H1 (cell line): ENCODE measurements at regions not wholly inside any gene's neighbourhood (a gene's known extent, or its start where the extent isn't known, plus 50 kb on each side); places are given as distances from the start of the nearest gene placed in this dataset.

ENCODE experiments used
- CTCF ChIA-PET: fragments of 300-600 bp; sonication (Branson Sonifier 250); formaldehyde crosslinking; loops from one replicate; lab custom pipeline; 2021; ENCODE audit not compliant: partially characterized antibody; lab: Charles Lee
- POLR2A ChIA-PET: fragments of 300-600 bp; sonication (Branson Sonifier 250); formaldehyde crosslinking; loops from one replicate; lab custom pipeline; 2021; ENCODE audit warnings: inconsistent platforms; ENCODE audit not compliant: partially characterized antibody; lab: Charles Lee
- DNase-seq, 2 experiments: peaks; one replicate each; pipeline versions ENCODE4 v3.0.0 to v3.0.0-alpha.2; 2010 to 2022; ENCODE audit warnings: low spot score in 2 of 2, low read depth in 1 of 2, mixed read lengths in 1 of 2
- FAIRE-seq: peaks from 2 replicates; lab custom pipeline; 2011; peaks lifted over from hg19 to GRCh38; lab: Jason Lieb, UNC
- H2AFZ ChIP-seq: 2 replicates; pipeline ENCODE4 v1.8.1; 2012; ENCODE audit warnings: low read length, inconsistent platforms
- H2AK5ac ChIP-seq: 2 replicates; pipeline ENCODE4 v1.6.1; 2013; ENCODE audit warnings: low read depth, low read length
- H2BK120ac ChIP-seq: replicated peaks from 2 replicates; pipeline ENCODE3; 2013; ENCODE audit warnings: low read depth, low read length, inconsistent platforms
- H2BK12ac ChIP-seq: 2 replicates; pipeline ENCODE4 v1.6.1; 2013; ENCODE audit warnings: low read depth, low read length
- H2BK15ac ChIP-seq: 2 replicates; pipeline ENCODE4 v1.6.1; 2013; ENCODE audit warnings: low read length
- H2BK20ac ChIP-seq: 2 replicates; pipeline ENCODE4 v1.6.1; 2013; ENCODE audit warnings: low read length
- H2BK5ac ChIP-seq: 2 replicates; pipeline ENCODE4 v1.6.1; 2013; ENCODE audit warnings: low read depth, low read length
- H3K14ac ChIP-seq: 2 replicates; pipeline ENCODE4 v1.6.1; 2013; ENCODE audit warnings: inconsistent platforms; ENCODE audit not compliant: insufficient read length
- H3K18ac ChIP-seq: 2 replicates; pipeline ENCODE4 v1.6.1; 2013; ENCODE audit warnings: low read length; ENCODE audit errors: extremely low read depth
- H3K23ac ChIP-seq: 2 replicates; pipeline ENCODE4 v1.6.1; 2013; ENCODE audit warnings: inconsistent platforms; ENCODE audit not compliant: insufficient read length
- H3K23me2 ChIP-seq: 2 replicates; pipeline ENCODE4 v1.6.1; 2013; ENCODE audit warnings: low read depth, low read length
- H3K27ac ChIP-seq: 2 replicates; pipeline ENCODE4 v1.6.1; 2011; ENCODE audit warnings: low read depth, low read length, inconsistent platforms
- H3K27me3 ChIP-seq, 4 experiments: replicated peaks in 1 of 4; 1 replicate in 1 of 4; 2 replicates in 3 of 4; pipeline versions ENCODE4 v1.6.1 to v1.8.1; 2011 to 2013; ENCODE audit warnings: low read length in 3 of 4, mild to moderate bottlenecking in 3 of 4, inconsistent platforms in 2 of 4, mixed read lengths in 2 of 4, moderate library complexity in 1 of 4; ENCODE audit not compliant: control insufficient read depth in 3 of 4, insufficient read depth in 3 of 4; ENCODE audit errors: extremely low read depth in 1 of 4
- H3K36me3 ChIP-seq, 4 experiments: 2 replicates each; pipeline versions ENCODE4 v1.6.1 to v1.8.1; 2011 to 2013; ENCODE audit warnings: mild to moderate bottlenecking in 4 of 4, low read length in 3 of 4, moderate library complexity in 2 of 4, control low read depth in 1 of 4, inconsistent platforms in 1 of 4; ENCODE audit not compliant: insufficient read depth in 4 of 4, control insufficient read depth in 2 of 4
- H3K4ac ChIP-seq: replicated peaks from 2 replicates; pipeline ENCODE3; 2013; ENCODE audit warnings: low read length, low read depth, mixed read lengths, inconsistent platforms; ENCODE audit not compliant: insufficient read length
- H3K4me1 ChIP-seq, 4 experiments: replicated peaks in 1 of 4; 1 replicate in 1 of 4; 2 replicates in 3 of 4; pipeline versions ENCODE4 v1.6.1 to v1.8.1; 2011 to 2013; ENCODE audit warnings: low read length in 3 of 4, inconsistent platforms in 2 of 4, mixed read lengths in 1 of 4; ENCODE audit not compliant: insufficient read depth in 4 of 4, control insufficient read depth in 3 of 4
- H3K4me2 ChIP-seq, 2 experiments: 2 replicates each; pipeline versions ENCODE4 v1.6.1 to v1.8.1; 2011 to 2013; ENCODE audit warnings: low read depth in 2 of 2, low read length in 2 of 2, control low read depth in 1 of 2, inconsistent platforms in 1 of 2, mild to moderate bottlenecking in 1 of 2; ENCODE audit not compliant: insufficient read depth in 1 of 2
- H3K4me3 ChIP-seq, 4 experiments: fragments of 200-600, 300-600 bp in 1 of 4; sonication (generic), shearing (Covaris generic), sonication (Bioruptor Twin) in 1 of 4; 2 replicates each; pipeline versions ENCODE4 v1.5.1 to v1.8.1; 2011 to 2016; ENCODE audit warnings: low read length in 4 of 4, low read depth in 3 of 4, control low read depth in 2 of 4, inconsistent platforms in 2 of 4, mild to moderate bottlenecking in 2 of 4, mixed read lengths in 1 of 4, moderate library complexity in 1 of 4; ENCODE audit not compliant: insufficient read depth in 2 of 4; ENCODE audit errors: extremely low read depth in 1 of 4
- H3K56ac ChIP-seq: replicated peaks from 2 replicates; pipeline ENCODE3; 2013; ENCODE audit warnings: low read depth, mild to moderate bottlenecking, mixed read lengths, low read length, inconsistent platforms; ENCODE audit not compliant: insufficient read length
- H3K79me1 ChIP-seq: 2 replicates; pipeline ENCODE4 v1.6.1; 2013; ENCODE audit warnings: low read depth, low read length, control low read depth
- H3K79me2 ChIP-seq, 2 experiments: 2 replicates each; pipeline versions ENCODE4 v1.6.1 to v1.8.1; 2012 to 2013; ENCODE audit warnings: low read length in 2 of 2, mild to moderate bottlenecking in 2 of 2, inconsistent platforms in 1 of 2; ENCODE audit not compliant: insufficient read depth in 2 of 2, control insufficient read depth in 1 of 2
- H3K9ac ChIP-seq, 4 experiments: replicated peaks in 1 of 4; 1 replicate in 1 of 4; 2 replicates in 3 of 4; pipeline versions ENCODE4 v1.6.1 to v1.8.1; 2011 to 2013; ENCODE audit warnings: low read depth in 3 of 4, low read length in 3 of 4, control low read depth in 2 of 4, mild to moderate bottlenecking in 2 of 4, moderate library complexity in 2 of 4, inconsistent platforms in 1 of 4; ENCODE audit errors: extremely low read depth in 1 of 4
- H3K9me3 ChIP-seq, 2 experiments: 2 replicates each; pipeline versions ENCODE4 v1.6.1 to v1.8.1; 2012 to 2013; ENCODE audit warnings: mild to moderate bottlenecking in 2 of 2, moderate library complexity in 2 of 2, control low read depth in 1 of 2, inconsistent platforms in 1 of 2, low read depth in 1 of 2, low read length in 1 of 2, mixed read lengths in 1 of 2; ENCODE audit not compliant: insufficient read depth in 2 of 2
- H4K20me1 ChIP-seq, 2 experiments: replicated peaks in 1 of 2; 2 replicates each; pipeline versions ENCODE3 to v1.8.1; 2011 to 2013; ENCODE audit warnings: inconsistent platforms in 2 of 2, low read length in 2 of 2, mild to moderate bottlenecking in 1 of 2; ENCODE audit not compliant: insufficient read depth in 2 of 2, control insufficient read depth in 1 of 2
- H4K5ac ChIP-seq: 2 replicates; pipeline ENCODE4 v1.6.1; 2013; ENCODE audit warnings: low read length, low read depth, mixed read lengths, inconsistent platforms; ENCODE audit not compliant: insufficient read length
- H4K8ac ChIP-seq: 2 replicates; pipeline ENCODE4 v1.8.0; 2013; ENCODE audit warnings: mild to moderate bottlenecking, moderate library complexity, low read length, inconsistent platforms; ENCODE audit not compliant: insufficient read depth; ENCODE audit errors: extremely low read depth
- H4K91ac ChIP-seq: replicated peaks from 2 replicates; pipeline ENCODE3; 2013; ENCODE audit warnings: low read length, mixed read lengths, inconsistent platforms; ENCODE audit not compliant: insufficient read length
- BACH1 ChIP-seq: IDR thresholded peaks from 2 replicates; pipeline ENCODE4 v1.6.1; 2012; ENCODE audit warnings: low read length, improper control_type of control experiment
- CBX8 ChIP-seq: fragments of 300-800, 300-1000 bp; sonication (generic); IDR thresholded peaks from 2 replicates; pipeline ENCODE4 v1.7.1; 2016; ENCODE audit warnings: low read depth, low read length, borderline replicate concordance
- EGR1 ChIP-seq: IDR thresholded peaks from 2 replicates; pipeline ENCODE4 v1.6.1; 2011; ENCODE audit warnings: low read depth, low read length, borderline replicate concordance
- EZH2 ChIP-seq: fragments of 200-600 bp; sonication (generic); IDR thresholded peaks from 2 replicates; pipeline ENCODE4 v1.7.1; 2012; ENCODE audit warnings: low read depth, mild to moderate bottlenecking, moderate library complexity, low read length, inconsistent platforms; ENCODE audit not compliant: severe bottlenecking
- KDM4A ChIP-seq: IDR thresholded peaks from one replicate; pipeline ENCODE4 v1.7.1; 2012; ENCODE audit warnings: low read depth, mild to moderate bottlenecking, moderate library complexity, low read length, inconsistent platforms; ENCODE audit not compliant: severe bottlenecking
- POLR2AphosphoS5 ChIP-seq: IDR thresholded peaks from 2 replicates; pipeline ENCODE4 v1.6.1; 2011; ENCODE audit warnings: low read depth, low read length
- RAD21 ChIP-seq, 2 experiments: IDR thresholded peaks in 1 of 2; conservative IDR thresholded peaks in 1 of 2; 2 replicates each; pipeline ENCODE4 v1.6.1; 2011; ENCODE audit warnings: low read depth in 2 of 2, low read length in 2 of 2, improper control_type of control experiment in 1 of 2, inconsistent platforms in 1 of 2, mild to moderate bottlenecking in 1 of 2, moderate library complexity in 1 of 2
- RFX5 ChIP-seq: IDR thresholded peaks from 2 replicates; pipeline ENCODE4 v1.6.1; 2011; ENCODE audit warnings: low read depth, low read length, improper control_type of control experiment, borderline replicate concordance
- SUZ12 ChIP-seq: fragments of 200-600 bp; sonication (generic); IDR thresholded peaks from 2 replicates; pipeline ENCODE4 v1.6.1; 2012; ENCODE audit warnings: mild to moderate bottlenecking, inconsistent platforms, low read length, moderate library complexity, mixed read lengths
- TAF1 ChIP-seq: IDR thresholded peaks from 2 replicates; pipeline ENCODE4 v1.6.1; 2011; ENCODE audit warnings: mild to moderate bottlenecking, low read depth, low read length
- TAF7 ChIP-seq: optimal IDR thresholded peaks from 2 replicates; pipeline ENCODE3; 2011; ENCODE audit warnings: low read depth, mild to moderate bottlenecking, inconsistent platforms, low read length, moderate library complexity, borderline replicate concordance
- WGBS, 2 experiments: shearing (Covaris generic) in 1 of 2; methylation state at CpG; one replicate each; pipeline versions ENCODE4 v1.1.6 to v1.1.7; 2013 to 2015; ENCODE audit warnings: low lambda C conversion rate in 2 of 2, mixed read lengths in 2 of 2, inconsistent platforms in 1 of 2, low coverage in 1 of 2, missing lambda C conversion rate in 1 of 2; ENCODE audit not compliant: insufficient replicate concordance in 2 of 2, insufficient coverage in 1 of 2, insufficient read length in 1 of 2; ENCODE audit errors: extremely low coverage in 1 of 2, missing lambda C conversion rate in 1 of 2; 5-methylcytosine and 5-hydroxymethylcytosine counted together

DNA sequence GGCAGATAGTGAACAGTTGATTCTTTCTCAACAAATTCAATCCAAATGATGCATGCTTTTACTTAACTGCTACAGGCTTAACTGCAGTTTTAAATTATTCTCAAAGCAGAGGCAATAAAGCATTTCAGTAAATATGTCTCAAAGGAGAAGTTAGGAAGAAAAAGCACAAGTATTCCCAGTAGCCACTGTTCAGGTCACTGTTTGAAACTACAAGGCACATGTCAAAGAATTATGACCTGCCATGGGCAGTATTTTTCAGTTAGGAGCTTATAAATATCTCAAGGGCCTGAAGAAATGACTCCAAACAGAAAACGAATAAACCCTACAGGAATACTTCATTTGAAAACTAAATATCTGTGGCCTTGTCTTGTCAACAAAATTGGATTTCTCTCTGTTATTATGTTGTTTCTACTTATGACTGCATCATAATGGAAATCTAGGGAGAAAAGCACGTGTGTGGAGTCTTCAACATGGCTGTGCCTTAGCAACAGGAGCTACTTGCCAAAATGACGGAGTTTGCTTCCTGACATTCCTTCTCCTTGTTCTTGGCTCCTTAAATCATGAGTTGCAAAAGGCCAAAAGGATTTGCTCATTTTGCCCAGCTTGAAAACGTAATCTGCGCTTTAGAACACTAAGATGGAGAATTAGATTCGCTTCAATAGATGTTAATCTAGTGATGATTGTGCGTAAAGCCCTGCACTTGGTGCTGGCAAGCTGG lies 67.6 kb upstream of the GPR101 start:
- no peak for DNase-seq
- H3K4me3 ChIP-seq, result no peak overlapping the region
- H3K4me1 ChIP-seq, result no peaks in the 10 kb centered on the region
- H2BK120ac ChIP-seq, result no peak overlapping the region
- H2AFZ ChIP-seq, result no peak overlapping the region
- no peaks in the 10 kb centered on the region for H3K23me2 ChIP-seq
- no peaks in the 10 kb centered on the region for H3K27me3 ChIP-seq
- CTCF ChIA-PET, result no interaction called here
- no peaks in the 10 kb centered on the region for H3K79me1 ChIP-seq
- H3K27ac ChIP-seq, result no peak overlapping the region
- H3K4ac ChIP-seq, result no peak overlapping the region
- no peak for FAIRE-seq
- H3K79me2 ChIP-seq, result no peaks in the 10 kb centered on the region
- no peak overlapping the region for H2BK20ac ChIP-seq
- H4K8ac ChIP-seq, result no peak overlapping the region
- H2AK5ac ChIP-seq, result no peak overlapping the region
- H2BK15ac ChIP-seq, result no peak overlapping the region
- H3K14ac ChIP-seq, result no peak overlapping the region
- no peak overlapping the region for H4K5ac ChIP-seq
- no peak overlapping the region for H4K91ac ChIP-seq
- no peak overlapping the region for H3K18ac ChIP-seq
- H2BK12ac ChIP-seq, result no peak overlapping the region
- no peak overlapping the region for H3K4me2 ChIP-seq
- H3K9me3 ChIP-seq, result no peaks in the 10 kb centered on the region
- H2BK5ac ChIP-seq, result no peak overlapping the region
- no peaks in the 10 kb centered on the region for H3K36me3 ChIP-seq
- POLR2A ChIA-PET, result no interaction called here
- no peak overlapping the region for H3K23ac ChIP-seq
- no peaks in the 10 kb centered on the region for H4K20me1 ChIP-seq
- no peak overlapping the region for H3K56ac ChIP-seq
- H3K9ac ChIP-seq, result no peak overlapping the region
- WGBS, 2 experiments, result 81% methylated on average over 7 of the region's 7 CpGs; no CpG with 5 or more reads in 1 of the 2 experiments
- no peak for TF ChIP-seq EZH2
- TF ChIP-seq TAF7, result no peak
- TF ChIP-seq RAD21 (IDR thresholded peaks at IDR 0.05 in 1 of 2, conservative IDR thresholded peaks at IDR 0.05 in 1 of 2; ENCODE audit: low read depth in 2 of 2, low read length in 2 of 2), result no peak
- TF ChIP-seq EGR1, result no peak
- TF ChIP-seq SUZ12, result no peak
- no peak for TF ChIP-seq KDM4A
- TF ChIP-seq CBX8, result no peak
- TF ChIP-seq POLR2AphosphoS5, result no peak
- TF ChIP-seq BACH1, result no peak
- TF ChIP-seq RFX5, result no peak
- TF ChIP-seq TAF1, result no peak
